NB4 (cell line): ENCODE measurements at regions not wholly inside any gene's neighbourhood (a gene's known extent, or its start where the extent isn't known, plus 50 kb on each side); places are given as distances from the start of the nearest gene placed in this dataset.

Source experiments
- CTCF ChIP-seq: IDR thresholded peaks from one replicate; pipeline ENCODE4 v1.5.1; 2012; ENCODE audit warnings: low read depth, low read length
- MAX ChIP-seq: IDR thresholded peaks from 2 replicates; pipeline ENCODE4 v1.6.1; 2011; ENCODE audit warnings: low read depth, low read length
- MYC ChIP-seq: IDR thresholded peaks from 2 replicates; pipeline ENCODE4 v1.6.1; 2011; ENCODE audit warnings: low read depth, low read length
- POLR2A ChIP-seq: IDR thresholded peaks from 2 replicates; pipeline ENCODE4 v1.6.1; 2011; ENCODE audit warnings: mild to moderate bottlenecking; ENCODE audit not compliant: insufficient read length; ENCODE audit errors: extremely low read depth

- TF ChIP-seq CTCF (no peak), MYC (no peak), POLR2A (no peak), MAX (no peak)
Observed at GRCh38 chr21:43306911-43307676, 119.8 kb downstream of the SIK1 start.
